GM18507 (cell line): ENCODE measurements at regions not wholly inside any gene's neighbourhood (a gene's known extent, or its start where the extent isn't known, plus 50 kb on each side); places are given as distances from the start of the nearest gene placed in this dataset.

Experiments used
- DNase-seq: peaks from one replicate; pipeline ENCODE4 v3.0.0; 2011; ENCODE audit warnings: low read depth; ENCODE audit not compliant: insufficient read length; ENCODE audit errors: extremely low spot score
- FAIRE-seq: peaks from 2 replicates; lab custom pipeline; 2011; peaks lifted over from hg19 to GRCh38; lab: Jason Lieb, UNC

- DNase-seq = no peak
- FAIRE-seq = no peak
Observed at GRCh38 chr5:66299463-66299862, 155.4 kb downstream of the SREK1 start.

GRCh38 chr5:66302344-66302743 is 158.2 kb downstream of the SREK1 start:
- FAIRE-seq (no peak), DNase-seq (no peak)

DNA sequence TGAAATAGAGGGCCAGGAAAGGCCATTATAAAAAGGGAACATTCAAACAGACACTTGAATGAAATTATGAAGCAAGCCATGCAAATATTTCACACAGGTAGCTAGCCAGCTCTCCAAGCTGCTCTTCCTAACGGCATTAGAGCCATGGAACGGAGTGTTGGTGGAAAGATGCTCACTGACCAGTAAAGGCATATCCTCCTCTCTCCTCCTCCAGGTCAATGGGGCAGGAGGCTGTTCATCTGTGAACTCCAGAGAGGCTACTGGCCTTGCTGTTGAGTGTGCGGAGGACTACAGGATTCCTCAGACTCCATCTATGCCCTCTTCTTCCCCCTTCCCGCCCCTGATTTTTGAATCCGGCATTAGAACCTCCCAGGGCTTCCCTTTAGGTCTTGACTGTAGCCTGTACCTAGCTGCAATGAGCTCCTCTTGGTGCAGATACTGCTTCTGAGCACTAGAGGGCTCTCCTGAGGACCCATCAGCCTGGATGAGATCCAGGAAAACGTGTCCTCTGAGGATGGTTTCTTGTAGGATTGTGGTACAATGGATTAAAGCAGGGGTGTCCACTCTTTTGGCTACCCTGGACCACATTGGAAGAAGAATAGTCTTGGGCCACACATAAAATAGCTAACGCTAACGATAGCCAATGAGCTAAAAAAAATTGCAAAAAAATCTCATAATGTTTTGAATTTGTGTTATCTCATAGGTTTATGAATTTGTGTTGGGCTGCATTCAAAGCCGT is 162.2 kb downstream of the SREK1 start:
- FAIRE-seq = peak; percentile 82
- DNase-seq = peak; percentile 18

- FAIRE-seq = no peak
- no peak for DNase-seq
Observed at GRCh38 chr5:66306844-66307315, 162.8 kb downstream of the SREK1 start.

- FAIRE-seq = peak; percentile 85
- peak; percentile 29 for DNase-seq
Observed at GRCh38 chr5:66307647-66308241, 163.6 kb downstream of the SREK1 start.

- FAIRE-seq = no peak
- DNase-seq = no peak
Observed at GRCh38 chr5:66312266-66312665, 168.2 kb downstream of the SREK1 start.

- FAIRE-seq = no peak
- DNase-seq = no peak
Observed at GRCh38 chr5:66315784-66316183, 171.7 kb downstream of the SREK1 start.

- FAIRE-seq (no peak), DNase-seq (no peak)
Observed at GRCh38 chr5:66322786-66323528, 178.9 kb downstream of the SREK1 start.

DNA sequence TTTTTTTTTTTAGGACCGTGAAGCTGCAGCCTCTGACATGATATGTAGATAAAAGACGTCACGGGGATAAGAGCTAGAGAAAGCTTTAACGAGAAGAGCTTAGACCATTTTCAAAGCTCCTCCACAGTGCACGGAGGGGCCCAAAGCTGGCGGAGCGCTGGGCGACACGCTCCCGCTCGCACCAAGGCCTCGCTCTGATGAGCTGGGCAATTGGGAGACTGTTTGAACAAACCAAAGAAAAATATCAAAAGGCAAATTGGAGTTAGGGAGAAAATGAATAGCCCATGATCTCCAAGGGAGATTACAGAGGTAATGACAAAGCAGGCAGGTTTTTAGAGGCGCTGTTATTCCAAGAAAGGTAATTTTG is 179.4 kb downstream of the SREK1 start:
- FAIRE-seq (no peak), DNase-seq (no peak)

DNA sequence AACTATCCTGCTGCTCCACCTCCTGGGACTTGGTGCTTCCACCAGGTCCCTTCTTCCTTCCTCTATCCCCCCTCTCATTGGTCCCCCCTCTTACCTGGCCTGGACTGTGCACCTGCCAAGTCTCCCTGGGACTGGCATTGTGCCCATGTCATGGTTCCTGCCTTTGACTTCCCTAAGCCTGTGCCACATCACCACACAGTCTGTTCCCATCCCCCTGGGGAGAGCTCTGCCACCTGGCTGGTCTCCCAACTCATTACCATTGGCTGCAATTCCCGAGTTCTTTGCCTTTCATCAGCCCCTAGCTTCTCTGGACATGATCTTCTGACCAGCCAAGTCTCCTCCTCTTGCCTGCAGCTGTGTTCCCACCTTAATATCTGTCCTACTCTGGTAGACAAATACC is 180.3 kb downstream of the SREK1 start:
- FAIRE-seq = no peak
- DNase-seq = no peak

- DNase-seq (no peak), FAIRE-seq (no peak)
Observed at GRCh38 chr5:66326276-66326675, 182.2 kb downstream of the SREK1 start.

- DNase-seq (no peak), FAIRE-seq (no peak)
Observed at GRCh38 chr5:66327008-66327407, 182.9 kb downstream of the SREK1 start.

DNA sequence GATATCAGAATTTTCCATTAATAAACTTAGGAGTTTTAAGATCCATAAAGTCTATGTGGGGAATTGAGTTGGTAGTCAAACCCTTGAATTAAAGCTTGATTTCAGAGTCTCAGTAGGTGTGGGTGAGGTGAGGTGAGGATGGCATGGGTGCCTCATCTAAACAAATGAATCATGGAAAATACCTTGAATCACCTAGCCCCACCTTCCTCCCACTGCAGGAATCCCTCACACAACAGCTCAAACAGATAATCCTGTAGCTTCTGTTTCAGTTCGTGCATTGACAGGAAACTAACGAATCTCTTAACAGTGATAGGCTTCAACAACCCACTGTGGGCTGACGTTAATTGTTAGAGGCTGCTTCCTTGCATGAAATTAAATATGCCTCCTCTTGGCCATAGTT is 185.0 kb downstream of the SREK1 start:
- FAIRE-seq (no peak), DNase-seq (no peak)

GRCh38 chr5:66333192-66333591 is 189.1 kb downstream of the SREK1 start:
- DNase-seq (no peak), FAIRE-seq (no peak)

GRCh38 chr5:66337626-66338226 is 193.6 kb downstream of the SREK1 start:
- DNase-seq = no peak
- no peak for FAIRE-seq

GRCh38 chr5:66338828-66339227 is 194.7 kb downstream of the SREK1 start:
- FAIRE-seq = no peak
- no peak for DNase-seq

- no peak for DNase-seq
- FAIRE-seq = no peak
Observed at GRCh38 chr5:66339896-66340295, 195.8 kb downstream of the SREK1 start.

- FAIRE-seq (no peak), DNase-seq (no peak)
Observed at GRCh38 chr5:66340786-66341185, 196.7 kb downstream of the SREK1 start.

DNA sequence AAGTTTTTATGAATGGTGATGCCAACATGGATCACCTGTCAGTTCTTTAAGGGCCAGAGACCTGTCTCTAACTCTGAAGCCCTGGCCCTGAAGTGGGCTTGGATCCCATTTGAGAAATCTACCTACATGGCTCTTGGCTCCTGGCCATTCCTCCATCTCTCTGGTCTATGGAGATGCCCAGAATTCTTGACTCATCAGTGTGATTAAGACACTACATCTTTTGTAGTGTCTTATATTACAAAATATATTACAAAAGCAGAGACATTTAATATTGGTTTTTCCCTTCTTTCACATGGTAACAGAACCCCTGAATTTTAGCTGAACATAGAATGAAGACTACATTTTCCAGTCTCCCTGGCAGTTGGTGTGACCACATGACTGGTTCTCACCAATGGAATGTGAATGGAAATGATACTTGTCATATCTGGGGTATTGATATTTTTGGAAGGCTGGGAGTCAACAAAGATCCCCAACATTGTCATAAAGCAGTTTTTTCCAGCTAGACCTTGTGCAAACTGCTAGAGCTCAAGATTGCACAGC is 198.3 kb downstream of the SREK1 start:
- no peak for DNase-seq
- no peak for FAIRE-seq
